Skin of body (tissue), 1 donor: ENCODE measurements at regions not wholly inside any gene's neighbourhood (a gene's known extent, or its start where the extent isn't known, plus 50 kb on each side); places are given as distances from the start of the nearest gene placed in this dataset.

Source experiments
- DNase-seq: peaks from one replicate; lab custom pipeline; 2025; lab: John Stamatoyannopoulos, UW

DNA sequence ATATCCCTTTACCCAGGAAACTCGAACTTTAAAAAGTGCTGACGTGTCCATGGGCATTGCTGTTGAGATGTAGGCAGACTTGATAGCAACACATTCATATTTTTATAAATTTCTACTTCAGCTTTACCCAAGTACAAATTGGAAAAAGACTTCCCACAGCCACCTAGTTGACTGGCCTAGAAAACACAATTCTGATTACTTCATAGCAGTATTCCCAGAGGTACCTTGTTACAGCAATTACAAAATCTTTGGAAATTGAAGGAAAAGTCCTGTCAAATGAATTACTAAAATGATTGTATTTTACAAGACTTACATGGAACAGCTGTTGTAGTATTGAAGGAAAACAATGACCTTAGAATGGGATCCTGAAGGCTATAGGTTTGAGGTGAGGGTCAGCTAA, 130.7 kb upstream of the NREP start:
- no peak for DNase-seq

DNA sequence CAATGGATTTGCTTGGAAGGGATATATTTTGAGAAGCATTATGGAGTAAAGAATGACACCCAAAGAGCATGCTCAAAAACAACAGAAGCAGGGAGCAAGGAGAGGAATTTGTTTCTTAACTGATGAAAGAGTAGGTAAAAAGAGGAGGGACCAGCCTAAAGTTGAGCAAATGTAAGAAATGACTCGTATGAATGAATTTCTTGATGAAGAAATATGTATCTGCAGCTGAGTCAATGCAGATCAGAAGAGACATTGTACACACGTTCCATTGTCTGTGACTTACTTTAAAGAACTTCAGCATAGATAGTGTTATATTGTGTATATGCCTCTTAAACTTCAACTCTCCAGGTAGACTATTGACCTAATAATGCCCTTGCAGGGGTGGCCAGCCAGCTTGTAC, 112.7 kb upstream of the NREP start:
- no peak for DNase-seq

DNA sequence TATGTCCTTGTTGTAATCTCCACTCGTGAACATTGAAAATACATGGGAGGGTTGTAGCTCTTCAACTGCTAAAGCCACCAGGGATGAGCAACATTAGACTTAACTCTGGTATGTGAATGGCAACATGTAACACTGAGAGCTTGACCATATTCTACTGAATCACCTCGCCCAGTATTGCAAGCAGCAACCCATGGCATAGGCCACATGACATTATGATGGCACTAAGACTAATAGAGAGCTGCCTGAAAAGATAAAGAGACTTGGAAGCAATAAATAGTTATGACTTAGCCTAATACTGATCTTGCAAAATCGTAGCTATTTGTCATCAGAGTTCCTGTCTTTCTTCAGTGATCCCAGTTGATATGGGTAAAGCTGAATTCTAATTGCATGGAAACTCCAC, 108.4 kb upstream of the NREP start:
- DNase-seq, result no peak

DNA sequence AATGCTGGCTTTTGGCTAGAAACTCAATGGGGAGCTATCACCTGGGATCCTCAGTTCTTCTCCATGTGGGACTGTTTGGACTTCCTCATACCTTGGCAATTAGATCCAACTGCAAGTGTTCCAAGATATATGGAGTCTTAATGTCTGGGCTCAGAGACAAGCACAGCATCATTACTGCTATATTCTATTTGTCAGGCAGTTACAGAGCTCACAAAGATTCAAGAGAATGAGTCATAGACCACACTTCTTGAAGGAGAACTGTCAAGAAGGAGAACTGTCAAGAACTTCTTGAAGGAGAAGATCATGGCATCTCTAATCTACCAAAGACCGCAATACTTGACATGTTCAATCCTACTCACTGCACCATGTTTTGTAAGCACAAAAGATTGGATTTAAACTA, 106.8 kb upstream of the NREP start:
- no peak for DNase-seq

DNA sequence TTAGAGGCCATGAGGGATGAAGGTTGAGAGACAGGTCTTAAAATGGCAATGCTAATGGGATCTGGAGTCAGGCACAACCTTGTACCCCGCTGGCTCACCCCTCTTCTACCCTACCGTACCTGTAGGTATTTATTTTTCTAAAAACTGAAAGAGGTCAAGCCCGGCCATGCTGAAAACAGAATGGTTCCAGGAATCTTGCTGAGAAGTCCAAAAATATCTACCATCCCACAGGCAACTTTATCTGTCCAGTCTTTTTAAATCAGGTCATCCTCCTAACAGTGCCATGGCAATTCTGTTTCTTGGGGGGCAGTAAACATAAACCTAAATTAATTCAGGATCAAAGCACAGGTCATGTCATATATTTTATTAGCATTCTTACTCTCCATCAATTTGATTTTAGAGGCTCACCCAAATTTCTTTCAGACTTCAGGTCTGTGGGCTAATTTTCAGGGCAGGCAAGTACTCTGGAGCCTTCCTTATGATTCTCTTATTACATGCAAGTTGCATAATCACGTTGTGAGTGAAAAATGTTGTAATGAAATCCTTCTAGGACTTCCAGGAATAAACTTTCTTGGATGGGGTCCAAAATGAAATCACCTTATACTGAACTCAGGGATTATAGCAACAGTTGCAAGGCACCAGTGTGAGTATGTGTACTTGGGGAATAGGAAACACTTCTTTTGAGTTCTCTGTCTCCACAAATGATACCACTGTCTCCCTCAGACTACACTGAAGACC, 102.7 kb upstream of the NREP start:
- DNase-seq, result peak; percentile 33

DNA sequence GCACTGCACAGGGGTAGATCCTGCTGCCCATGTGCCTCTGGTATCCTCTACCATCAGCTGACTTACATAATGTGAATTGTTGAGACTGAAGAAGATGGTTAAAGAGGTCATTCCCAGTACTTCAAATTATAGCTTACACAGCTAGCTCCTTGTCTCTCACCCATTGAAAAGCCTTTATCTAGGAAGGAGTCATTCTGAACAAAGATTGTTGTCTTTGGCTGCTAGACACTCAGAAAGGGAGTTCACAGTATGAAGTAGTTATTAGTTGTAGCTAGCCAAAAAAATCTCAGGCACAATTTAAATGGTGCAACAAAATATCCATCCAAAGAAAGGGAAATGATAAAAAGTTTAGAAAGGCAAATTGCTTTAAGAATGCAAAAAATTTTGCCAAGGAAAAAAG, 102.0 kb upstream of the NREP start:
- peak; percentile 31 for DNase-seq

DNA sequence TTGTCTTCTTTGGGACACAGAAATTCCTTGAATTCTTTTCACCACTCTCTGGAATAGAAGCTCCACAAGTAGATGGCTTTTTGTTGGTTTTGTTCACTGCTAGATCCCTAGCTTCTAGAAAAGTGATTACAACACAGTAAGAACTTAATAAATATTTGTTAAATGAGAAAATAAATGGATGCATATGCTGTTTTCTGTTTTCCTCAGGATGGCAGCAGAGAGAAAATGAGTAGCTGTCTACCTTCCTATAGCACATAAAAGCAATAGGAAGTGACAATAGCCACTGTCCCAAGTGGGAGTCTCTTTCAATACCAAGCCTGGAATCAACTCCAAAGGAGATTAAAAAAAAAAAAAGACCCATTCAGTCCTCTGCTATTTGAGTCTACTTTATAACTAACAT, 100.6 kb upstream of the NREP start:
- DNase-seq, result no peak

DNA sequence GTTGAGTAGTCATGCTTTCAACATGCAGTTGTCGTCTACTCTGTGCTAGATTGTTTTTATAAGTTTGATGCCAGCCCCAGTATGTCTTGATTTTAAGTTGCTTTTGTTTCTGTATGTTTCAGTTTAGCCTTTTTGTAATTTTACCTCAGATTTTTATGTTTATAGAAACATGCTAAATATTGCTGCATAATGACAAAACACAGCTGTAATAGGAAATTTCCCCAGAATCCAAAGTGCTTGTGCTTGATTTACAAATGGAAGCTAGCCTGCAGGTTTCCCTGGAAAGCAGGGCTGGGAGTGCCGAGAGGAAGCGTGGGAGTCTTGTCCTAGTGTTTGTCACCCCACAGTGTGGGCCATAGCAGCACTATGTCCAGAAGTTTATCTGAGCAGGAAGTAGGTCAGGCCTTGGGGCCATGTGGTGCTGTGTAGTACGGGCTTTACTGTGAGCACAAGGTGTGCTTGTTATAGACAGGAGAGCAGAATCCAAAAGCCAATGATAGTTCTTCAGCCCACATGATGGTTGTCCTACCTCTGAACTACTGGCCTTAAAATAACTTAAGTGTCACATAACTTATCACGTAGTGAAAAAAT, 100.0 kb upstream of the NREP start:
- no peak for DNase-seq

DNA sequence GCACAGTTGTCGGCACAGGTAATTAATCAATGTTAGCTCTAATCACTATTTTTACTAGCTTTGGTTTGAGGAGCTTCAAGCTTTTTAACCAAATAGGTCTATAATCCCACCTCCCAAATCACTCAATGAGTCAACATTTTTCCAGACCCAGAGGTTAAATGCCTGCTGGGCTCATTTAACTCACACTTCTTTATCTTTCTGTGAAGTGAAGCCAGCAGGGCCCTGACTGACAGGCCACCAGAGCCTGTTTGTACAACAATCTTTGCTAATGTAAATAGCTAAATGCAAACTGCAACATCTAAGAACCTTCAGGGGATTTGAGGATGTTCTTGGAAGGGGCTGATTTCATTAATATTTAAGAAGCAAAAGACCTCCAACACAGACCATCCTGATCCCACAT, 98.4 kb upstream of the NREP start:
- DNase-seq, result no peak

DNA sequence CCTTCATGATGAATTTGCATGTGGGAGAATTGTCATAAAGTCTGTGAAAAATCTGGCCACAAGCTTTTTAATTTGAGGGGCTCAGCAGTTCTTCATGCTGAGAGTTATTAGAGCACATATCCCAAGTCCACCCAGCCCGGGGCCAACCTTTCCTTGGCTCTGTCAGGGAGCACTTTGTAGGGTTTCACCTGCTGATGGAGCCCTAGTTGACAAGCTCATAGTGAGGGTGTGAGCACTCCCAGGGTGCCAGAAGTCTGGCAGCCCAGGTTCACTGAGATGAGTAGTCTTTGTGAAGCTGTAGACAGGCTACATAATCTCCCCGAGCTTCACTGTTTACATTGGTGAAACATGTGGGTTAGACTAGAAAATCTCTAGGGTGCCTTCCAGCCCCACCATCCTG, 97.2 kb upstream of the NREP start:
- no peak for DNase-seq

DNA sequence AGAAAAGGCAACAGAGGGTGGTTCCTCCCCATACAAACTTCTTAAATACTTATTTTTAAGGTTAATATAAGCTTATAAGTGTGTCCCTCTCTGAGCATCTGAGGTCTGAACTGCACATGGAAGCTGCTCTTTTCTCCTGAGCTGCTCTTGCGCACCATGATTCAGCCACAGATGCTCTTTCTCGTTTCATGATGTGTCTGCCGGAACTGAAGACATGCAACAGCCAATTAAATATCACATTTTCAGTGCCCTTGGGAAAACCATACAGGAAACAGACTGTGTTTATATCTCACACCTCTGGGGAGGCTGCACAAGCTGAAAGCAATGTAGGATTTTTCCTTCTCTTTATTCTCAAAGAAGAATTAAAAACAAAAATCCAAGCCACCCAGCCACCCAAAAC, 96.8 kb upstream of the NREP start:
- peak; percentile 8 for DNase-seq

DNA sequence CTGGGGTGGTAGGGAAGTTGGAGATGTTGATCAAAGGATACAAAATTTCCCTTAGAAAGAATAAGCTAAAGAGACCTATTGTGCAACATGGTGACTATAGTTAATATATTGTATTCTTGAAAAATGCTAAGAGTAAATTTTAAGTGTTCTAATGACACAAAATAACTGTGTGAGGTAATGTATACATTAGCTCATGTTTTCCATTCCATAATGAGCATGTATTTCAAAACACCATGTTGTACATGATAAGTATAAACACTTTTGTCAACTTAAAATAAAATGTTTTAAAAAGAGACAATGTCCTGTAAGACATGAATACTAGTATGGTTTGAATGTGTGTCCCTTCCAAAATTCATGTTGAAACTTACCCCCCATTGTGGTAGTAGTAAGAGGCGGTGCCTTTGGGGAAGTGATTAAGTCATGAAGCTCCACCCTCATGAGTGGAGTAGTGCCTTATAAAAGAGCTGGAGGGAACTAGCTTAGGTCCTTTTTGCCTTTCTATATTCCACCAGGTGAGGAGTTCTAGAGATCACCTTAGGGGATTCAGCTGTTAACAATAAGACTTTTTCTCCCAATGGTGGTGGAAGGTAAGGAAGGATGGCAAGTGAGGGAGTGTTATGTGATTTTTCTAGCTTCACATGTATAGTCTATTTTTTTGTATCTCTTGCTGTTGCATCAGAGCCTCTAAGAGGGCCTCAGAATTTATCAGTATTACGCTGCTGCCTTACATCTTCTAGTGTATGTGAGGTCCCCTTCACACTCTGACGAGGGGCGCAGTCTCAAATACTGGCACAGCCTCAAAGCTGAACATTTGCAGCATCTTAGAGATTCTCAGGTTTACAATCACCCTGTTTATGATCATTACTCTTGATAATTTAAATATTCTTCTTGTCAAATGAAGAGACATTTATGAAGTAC, 94.9 kb upstream of the NREP start:
- no peak for DNase-seq

DNA sequence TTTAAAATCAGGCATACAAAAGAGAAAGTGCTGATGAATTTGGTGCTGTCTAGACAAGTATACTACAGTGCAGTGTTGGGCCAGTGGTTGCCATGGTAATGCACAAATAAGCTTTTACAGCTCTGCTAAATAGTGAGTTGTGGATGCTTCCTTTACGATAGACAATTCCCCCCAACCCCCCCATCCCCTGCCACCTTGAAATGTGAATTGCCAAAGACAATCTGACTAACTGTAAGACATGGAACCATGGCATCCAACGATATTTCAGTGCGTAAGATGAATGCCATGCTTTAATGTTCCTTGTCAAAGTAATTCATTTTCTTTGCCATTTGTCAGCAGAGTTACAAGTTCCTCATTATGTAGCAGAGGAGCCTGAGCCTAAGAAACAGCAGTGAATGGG, 91.5 kb upstream of the NREP start:
- peak; percentile 9 for DNase-seq

DNA sequence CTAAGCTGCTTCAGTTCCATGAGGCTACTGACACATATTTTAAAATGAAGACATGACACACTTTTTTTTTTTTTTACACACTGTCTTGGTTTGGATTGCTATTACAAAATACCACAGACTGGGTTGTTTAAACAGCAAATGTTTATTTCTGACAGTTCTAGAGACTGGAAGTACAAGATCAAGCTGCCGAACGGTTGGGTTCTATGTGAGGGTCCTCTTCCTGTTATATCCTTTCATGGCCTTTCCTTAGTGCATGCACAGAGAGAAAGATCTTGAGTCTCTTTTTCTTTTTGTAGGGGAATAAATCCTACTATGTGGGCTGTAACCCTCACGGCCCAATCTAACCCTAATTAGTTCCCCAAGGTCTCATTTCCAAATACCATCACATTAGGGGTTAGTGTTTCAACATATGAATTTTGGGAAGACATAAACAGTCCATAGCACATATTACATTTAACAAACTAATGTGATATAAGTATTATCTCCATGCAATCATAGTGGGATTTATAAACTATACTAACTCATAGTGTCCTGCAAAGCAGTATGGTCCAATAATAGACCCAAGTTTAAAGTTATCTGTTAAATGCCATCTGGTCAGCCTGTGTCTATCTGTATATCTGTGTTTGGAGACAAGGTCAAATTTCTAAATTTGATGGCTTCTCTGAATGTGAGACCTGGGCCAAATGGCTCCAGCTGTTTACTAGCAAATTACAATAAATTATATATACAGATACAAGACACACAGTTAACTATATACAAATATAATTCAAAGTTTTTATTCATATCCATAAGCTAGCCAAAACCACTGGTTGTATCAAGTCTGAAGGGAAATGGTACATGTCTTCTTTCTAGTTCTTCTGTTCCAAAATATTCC, 90.3 kb upstream of the NREP start:
- DNase-seq, result no peak

DNA sequence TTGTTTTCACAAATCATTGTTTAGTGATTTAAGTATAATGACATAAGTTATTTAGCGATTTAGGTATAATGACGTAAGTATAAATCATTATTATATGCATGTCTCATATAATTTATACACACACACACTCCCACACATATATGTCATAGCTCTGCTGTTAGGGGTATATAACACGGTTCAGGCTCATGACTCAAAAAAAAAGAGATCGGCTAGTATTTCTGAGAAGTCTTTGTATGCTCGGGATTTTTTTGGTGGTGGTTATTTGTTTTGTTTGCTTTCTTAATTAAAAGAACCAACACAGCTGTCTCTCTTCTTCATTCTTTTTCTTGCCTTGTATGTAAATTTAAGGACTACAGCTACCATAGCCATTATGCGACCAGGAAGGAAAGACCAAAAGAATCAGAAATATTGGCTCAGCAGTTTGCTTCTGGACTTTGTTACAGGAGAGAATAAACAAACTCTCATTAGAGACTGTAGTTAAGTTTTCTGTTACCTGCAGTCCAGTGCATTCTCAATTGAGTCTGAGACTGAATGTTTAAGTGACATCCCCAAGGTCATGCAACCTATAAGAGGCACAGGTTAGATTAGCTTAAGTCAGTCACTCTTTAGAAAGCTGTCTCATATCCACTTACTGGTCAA, 83.2 kb upstream of the NREP start:
- DNase-seq, result no peak

DNA sequence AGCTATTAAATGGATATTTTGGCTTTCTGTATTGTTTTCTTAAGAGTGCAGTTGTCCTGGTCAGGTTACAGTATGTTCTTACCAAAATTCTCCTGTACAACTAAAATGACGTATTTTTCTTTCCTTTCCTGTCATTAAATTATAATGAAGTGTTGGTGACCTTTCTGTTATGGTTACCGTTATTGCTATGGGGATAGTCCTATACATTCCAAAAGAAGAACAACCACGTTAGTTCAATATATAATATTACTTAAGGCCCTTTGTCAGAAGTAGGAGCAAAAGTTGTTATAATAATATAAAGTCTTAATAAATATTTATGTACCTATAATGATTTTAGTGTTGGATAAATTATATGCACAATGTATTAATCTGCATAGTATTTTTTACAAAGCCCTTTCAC, 82.4 kb upstream of the NREP start:
- no peak for DNase-seq

DNA sequence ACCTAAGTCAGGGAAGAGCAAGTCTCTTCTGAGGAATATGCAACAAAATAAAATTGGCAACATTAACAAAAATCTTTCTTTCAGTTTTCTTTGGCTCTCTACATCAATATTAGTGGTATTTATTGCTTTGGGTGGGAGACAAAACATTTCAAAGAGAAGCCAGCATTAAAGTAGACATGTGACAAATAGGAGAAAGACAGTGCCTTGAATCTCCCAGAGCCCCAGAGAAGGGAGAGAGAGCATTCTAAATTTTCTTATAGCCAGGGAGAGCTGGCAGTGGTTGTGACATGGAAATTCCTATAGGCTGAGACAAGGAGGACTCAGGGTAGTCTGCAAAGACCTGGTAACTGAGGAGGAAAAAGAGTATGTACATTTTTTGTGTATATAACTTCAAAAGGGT, 79.4 kb upstream of the NREP start:
- DNase-seq, result no peak

DNA sequence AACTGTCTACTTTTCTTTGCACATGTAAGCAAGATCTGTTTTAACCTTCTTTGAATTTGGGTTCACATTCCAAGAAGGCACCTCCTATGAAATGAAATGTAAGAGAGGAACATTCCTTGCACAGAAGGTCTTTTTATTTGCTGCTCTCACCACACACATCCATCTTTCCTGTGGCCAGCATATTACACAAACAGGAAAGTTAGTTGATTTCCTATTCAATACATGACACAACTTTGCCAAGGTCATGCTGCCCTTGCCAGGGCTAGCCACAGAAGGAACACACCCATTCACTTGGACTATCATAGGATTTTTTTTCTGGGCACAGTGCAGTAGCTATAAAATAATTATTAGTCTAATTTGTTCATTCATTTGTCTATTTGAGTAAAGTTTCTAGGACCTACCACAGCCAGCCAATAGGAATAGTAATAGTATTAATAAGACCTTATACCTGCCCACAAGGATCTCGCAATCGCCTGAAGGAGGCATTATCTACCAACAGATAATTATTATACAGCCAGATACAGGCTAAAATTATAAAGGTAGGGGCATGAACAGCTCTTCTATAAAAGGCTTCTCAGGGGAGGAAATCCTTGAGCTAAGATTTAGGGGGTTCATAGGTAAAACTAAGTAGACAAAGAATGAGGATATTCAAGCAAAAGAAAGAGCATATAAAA, 78.1 kb upstream of the NREP start:
- DNase-seq, result no peak

DNA sequence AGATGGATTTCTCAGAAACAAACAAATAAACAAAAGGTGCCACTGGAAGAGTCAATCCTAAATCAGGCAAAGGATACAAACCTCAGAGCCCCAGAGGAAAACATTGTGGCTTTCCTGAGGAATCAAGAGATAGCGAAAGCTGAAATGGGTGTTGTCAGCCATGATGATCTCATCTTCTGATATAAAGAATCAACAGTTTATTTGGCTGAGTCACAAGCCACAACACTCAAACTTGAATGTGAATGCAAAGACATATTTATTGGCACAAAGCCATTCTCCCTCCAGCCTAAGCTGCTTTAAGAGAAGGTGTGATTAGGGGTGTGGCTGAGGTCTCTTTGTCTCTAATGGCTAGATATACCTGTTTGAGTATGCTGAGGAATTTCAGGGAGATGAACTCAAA, 73.3 kb upstream of the NREP start:
- DNase-seq, result no peak

DNA sequence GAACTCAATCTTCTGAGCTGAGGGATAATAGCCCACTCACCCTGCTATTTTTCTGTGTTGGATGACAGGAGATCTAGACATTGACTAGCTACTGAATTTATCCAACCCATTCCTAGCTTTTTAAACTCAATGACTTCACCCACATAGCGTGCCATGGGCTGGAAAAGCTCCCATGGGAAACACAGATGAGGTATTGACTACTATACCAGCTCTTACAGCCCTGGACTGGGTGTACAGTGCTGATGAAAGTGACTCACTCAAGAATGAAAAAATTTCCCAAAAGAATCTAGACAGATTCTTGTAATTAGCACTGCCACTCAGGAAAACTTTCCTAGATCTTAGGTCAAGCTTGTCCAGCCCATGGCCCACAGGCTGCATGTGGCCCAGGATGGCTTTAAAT, 72.7 kb upstream of the NREP start:
- DNase-seq, result no peak

DNA sequence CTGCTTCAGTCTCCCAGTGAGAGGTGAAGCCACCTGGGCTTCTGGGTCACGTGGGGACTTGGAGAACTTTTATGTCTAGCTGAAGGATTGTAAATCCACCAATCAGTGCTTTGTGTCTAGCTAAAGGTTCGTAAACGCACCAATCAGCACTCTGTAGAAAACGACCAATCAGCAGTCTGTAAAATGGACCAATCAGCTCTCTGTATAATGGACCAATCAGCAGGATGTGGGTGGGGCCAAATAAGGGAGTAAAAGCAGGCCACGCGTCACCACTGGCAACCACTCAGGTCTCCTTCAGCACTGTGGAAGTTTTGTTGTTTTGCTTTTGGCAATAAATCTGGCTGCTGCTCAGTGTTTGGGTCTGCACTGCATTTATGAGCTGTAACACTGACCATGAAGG, 69.1 kb upstream of the NREP start:
- no peak for DNase-seq
